Aorta (tissue), 5 donors: ENCODE measurements at regions not wholly inside any gene's neighbourhood (a gene's known extent, or its start where the extent isn't known, plus 50 kb on each side); places are given as distances from the start of the nearest gene placed in this dataset.
"Not testable (repeated sequence)": the region's sequence is repeated elsewhere in the genome, so short reads cannot be mapped to it uniquely, and the experiment has no call there.

Source experiments
- ATAC-seq: fragments of 200-7000 bp; cut with Tn5 transposase; one replicate; pipeline ENCODE4 v1.9.1; 2022; ENCODE audit warnings: moderate library complexity; ENCODE audit not compliant: low FRiP score
- DNase-seq, 2 donors: peaks; one replicate each; pipeline ENCODE4 v3.0.0-alpha.2; 2020
- H3K27ac ChIP-seq, 2 donors: one replicate each; pipeline ENCODE4 v1.5.1; 2013; ENCODE audit warnings: low read length in 2 of 2, mild to moderate bottlenecking in 2 of 2, moderate library complexity in 2 of 2, control low read depth in 1 of 2, inconsistent platforms in 1 of 2, low read depth in 1 of 2
- H3K27me3 ChIP-seq, 2 donors: one replicate each; pipeline ENCODE4 v1.6.1; 2013; ENCODE audit warnings: control low read depth in 1 of 2, low read length in 1 of 2, mild to moderate bottlenecking in 1 of 2, moderate library complexity in 1 of 2; ENCODE audit not compliant: insufficient read depth in 2 of 2, control insufficient read depth in 1 of 2
- H3K36me3 ChIP-seq, 2 donors: one replicate each; pipeline ENCODE4 v1.6.1; 2013; ENCODE audit warnings: control low read depth in 1 of 2, low read length in 1 of 2, mild to moderate bottlenecking in 1 of 2; ENCODE audit not compliant: insufficient read depth in 2 of 2, control insufficient read depth in 1 of 2
- H3K4me1 ChIP-seq, 2 donors: one replicate each; pipeline ENCODE4 v1.6.1; 2013; ENCODE audit warnings: low read length in 2 of 2, control low read depth in 1 of 2, mild to moderate bottlenecking in 1 of 2, moderate library complexity in 1 of 2; ENCODE audit not compliant: insufficient read depth in 2 of 2, control insufficient read depth in 1 of 2
- H3K4me3 ChIP-seq, 2 donors: one replicate each; pipeline ENCODE4 v1.5.1; 2013; ENCODE audit warnings: low read length in 2 of 2, control low read depth in 1 of 2, mild to moderate bottlenecking in 1 of 2
- H3K9me3 ChIP-seq: one replicate; pipeline ENCODE4 v1.6.1; 2013; ENCODE audit warnings: mild to moderate bottlenecking, low read length; ENCODE audit not compliant: control insufficient read depth
- WGBS, 2 donors: extraction: QIAGEN DNeasy Blood & Tissue Kit; methylation state at CpG; one replicate each; pipeline ENCODE4 v1.1.7; 2013; 5-methylcytosine and 5-hydroxymethylcytosine counted together
- intact Hi-C, 2 donors: fragments of 100-400 bp; cut with DNase I; formaldehyde crosslinking; loops; one replicate each; pipeline versions ENCODE4 v1.14.2 to v1.15.0; 2022
- donor health status: healthy with polysubstance abuse.
- donor health status: Bipolar disorder and iron deficiency.
- donor health status: DM: no; HTN: no; CAD: no.
- donor health status: DM: no; HTN: no; CAD: no.
- donor health status: DM: yes; HTN: yes; CAD: no.

DNA sequence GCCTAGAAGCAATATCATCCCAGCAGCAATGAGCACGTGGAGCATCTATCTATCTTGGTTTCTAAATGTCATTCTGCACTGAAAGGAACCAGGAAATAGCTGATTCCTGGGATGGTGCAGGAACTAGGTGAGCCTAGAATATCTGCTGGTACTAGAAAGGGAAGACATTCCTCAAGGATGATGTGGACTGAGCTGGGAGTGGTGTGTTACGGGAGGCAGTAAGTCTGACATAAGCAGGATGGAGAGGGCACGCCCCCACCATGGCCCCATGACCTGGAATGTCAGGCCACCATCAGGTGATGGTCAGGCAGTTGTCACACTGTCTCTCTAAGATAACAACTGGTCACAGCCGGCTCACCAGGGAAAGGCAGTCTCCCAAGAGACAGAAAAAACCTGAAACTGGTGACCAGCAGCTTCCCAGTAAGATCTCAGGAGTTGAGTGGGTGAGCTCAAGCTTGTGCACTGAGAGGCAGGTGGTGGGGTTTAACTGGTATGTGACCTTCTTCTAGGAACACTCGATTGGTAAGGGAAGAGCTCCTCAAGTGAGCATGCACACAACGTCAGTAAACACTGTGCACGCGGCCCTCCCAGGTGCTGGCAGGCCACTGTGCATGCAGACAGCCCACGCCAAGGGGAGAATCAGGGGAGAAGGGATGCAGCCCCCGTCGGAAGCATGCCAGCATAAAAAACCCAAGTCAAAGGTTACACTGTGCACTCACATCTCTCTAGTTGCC, 148.7 kb downstream of the ADSS2 start:
- intact Hi-C loops: loop anchor here in 1 of 2 donors (10.0 kb wide), 1 partner anchor 142 kb away; no protein-coding TSS in a partner anchor
- ATAC-seq: no peak

GRCh38 chr1:244303610-244303969, 148.1 kb downstream of the ADSS2 start:
- DNase-seq (no peak), ATAC-seq (no peak)
- H3K27ac ChIP-seq: no peak overlapping the region
- WGBS, 2 donors: 78 to 80% methylated on average over 5 of the region's 5 CpGs
- no peaks in the 10 kb centered on the region for H3K4me1 ChIP-seq
- no peaks in the 10 kb centered on the region for H3K9me3 ChIP-seq
- H3K4me3 ChIP-seq: no peak overlapping the region
- intact Hi-C loops: loop anchor here in 1 of 2 donors (10.0 kb wide), 1 partner anchor 141 kb away; no protein-coding TSS in a partner anchor
- no peaks in the 10 kb centered on the region for H3K36me3 ChIP-seq
- H3K27me3 ChIP-seq: no peaks in the 10 kb centered on the region

More for the DNA sequence above, 148.7 kb downstream of the ADSS2 start:
- Histone ChIP-seq H3K36me3 (no peaks in the 10 kb centered on the region), H3K27me3 (no peaks in the 10 kb centered on the region), H3K4me3 (no peak overlapping the region), H3K4me1 (no peaks in the 10 kb centered on the region), H3K9me3 (no peaks in the 10 kb centered on the region), H3K27ac (no peak overlapping the region)
- 79 to 81% methylated on average over 11 of the region's 11 CpGs for WGBS, 2 donors
- DNase-seq: no peak

GRCh38 chr1:244304156-244304555, 147.6 kb downstream of the ADSS2 start:
- ATAC-seq (no peak), DNase-seq (no peak)
- 89 to 93% methylated on average over 11 of the region's 11 CpGs for WGBS, 2 donors
- Histone ChIP-seq H3K27ac (no peak overlapping the region), H3K4me3 (no peak overlapping the region), H3K36me3 (no peaks in the 10 kb centered on the region), H3K4me1 (no peaks in the 10 kb centered on the region), H3K27me3 (no peaks in the 10 kb centered on the region), H3K9me3 (no peaks in the 10 kb centered on the region)
- intact Hi-C loops: loop anchor here in 1 of 2 donors (10.0 kb wide), 1 partner anchor 141 kb away; no protein-coding TSS in a partner anchor

DNA sequence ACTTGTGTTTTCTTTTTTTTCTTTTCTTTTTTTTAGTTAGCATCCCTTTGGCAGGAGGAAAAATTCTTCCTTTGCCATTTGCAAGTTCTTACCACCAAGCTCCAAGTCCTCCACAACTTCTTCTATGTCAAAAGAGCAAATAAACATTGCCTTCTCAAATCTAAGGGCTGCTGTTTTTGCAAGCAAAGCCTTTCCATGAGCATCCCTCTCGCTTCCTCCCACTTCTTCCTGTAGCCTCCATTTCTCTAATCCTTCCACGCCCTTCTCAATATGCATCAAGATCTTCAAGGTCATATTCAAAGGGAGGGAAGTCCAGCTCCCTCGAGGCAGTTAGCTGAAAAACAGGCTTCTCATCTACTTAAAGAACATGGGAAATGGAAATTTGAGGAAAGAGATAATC, 147.1 kb downstream of the ADSS2 start:
- 87% methylated on average over 3 of the region's 3 CpGs for WGBS, 2 donors
- intact Hi-C loops: loop anchor here in 1 of 2 donors (10.0 kb wide), 1 partner anchor 140 kb away; no protein-coding TSS in a partner anchor

GRCh38 chr1:244305776-244306341, 145.8 kb downstream of the ADSS2 start:
- Histone ChIP-seq H3K27me3 (no peaks in the 10 kb centered on the region), H3K9me3 (no peaks in the 10 kb centered on the region), H3K4me3 (no peak overlapping the region), H3K36me3 (no peaks in the 10 kb centered on the region), H3K27ac (no peak overlapping the region), H3K4me1 (no peaks in the 10 kb centered on the region)
- WGBS, 2 donors: 83 to 86% methylated on average over 4 of the region's 4 CpGs
- no peak for DNase-seq
- no peak for ATAC-seq
- intact Hi-C loops: loop anchor here in 1 of 2 donors (10.0 kb wide), 1 partner anchor 139 kb away; no protein-coding TSS in a partner anchor

More for the DNA sequence above, 147.1 kb downstream of the ADSS2 start:
- no peak for ATAC-seq
- DNase-seq: no peak
- no peak overlapping the region for H3K27ac ChIP-seq
- no peak overlapping the region for H3K4me3 ChIP-seq
- no peaks in the 10 kb centered on the region for H3K36me3 ChIP-seq
- H3K27me3 ChIP-seq: no peaks in the 10 kb centered on the region
- H3K9me3 ChIP-seq: no peaks in the 10 kb centered on the region
- no peaks in the 10 kb centered on the region for H3K4me1 ChIP-seq

GRCh38 chr1:244306544-244306943, 145.2 kb downstream of the ADSS2 start:
- intact Hi-C loops: loop anchor here in 1 of 2 donors (10.0 kb wide), 1 partner anchor 138 kb away; no protein-coding TSS in a partner anchor
- Histone ChIP-seq H3K4me1 (no peaks in the 10 kb centered on the region), H3K4me3 (no peak overlapping the region), H3K9me3 (no peaks in the 10 kb centered on the region), H3K27me3 (no peaks in the 10 kb centered on the region), H3K27ac (no peak overlapping the region), H3K36me3 (no peaks in the 10 kb centered on the region)
- DNase-seq: no peak
- no peak for ATAC-seq
- WGBS, 2 donors: 98% methylated on average over 2 of the region's 2 CpGs

DNA sequence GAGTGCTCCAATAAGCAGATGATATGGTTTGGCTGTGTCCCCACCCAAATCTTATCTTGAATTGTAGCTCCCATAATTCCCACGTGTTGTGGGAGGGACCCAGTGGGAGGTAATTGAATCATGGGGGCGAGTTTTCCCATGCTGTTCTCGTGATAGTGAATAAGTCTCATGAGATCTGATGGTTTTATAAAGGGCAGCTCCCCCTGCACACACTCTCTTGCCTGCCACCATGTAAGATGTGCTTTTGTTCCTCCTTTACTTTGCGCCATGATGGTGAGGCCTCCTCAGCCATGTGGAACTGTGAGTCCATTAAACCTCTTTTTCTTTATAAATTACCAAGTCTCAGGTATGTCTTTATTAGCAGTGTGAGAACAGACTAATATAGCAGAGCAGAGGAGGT, 142.5 kb downstream of the ADSS2 start:
- ATAC-seq, H3K27me3 ChIP-seq, H3K4me1 ChIP-seq, DNase-seq, H3K4me3 ChIP-seq, H3K36me3 ChIP-seq, H3K9me3 ChIP-seq, H3K27ac ChIP-seq: not testable (repeated sequence)
- intact Hi-C loops: loop anchor here in 1 of 2 donors (10.0 kb wide), 1 partner anchor 136 kb away; no protein-coding TSS in a partner anchor
- 75 to 78% methylated on average over 4 of the region's 4 CpGs for WGBS, 2 donors

- DNase-seq (no peak), ATAC-seq (no peak)
- Histone ChIP-seq H3K27me3 (no peaks in the 10 kb centered on the region), H3K4me1 (no peaks in the 10 kb centered on the region), H3K4me3 (no peak overlapping the region), H3K36me3 (no peaks in the 10 kb centered on the region), H3K9me3 (no peaks in the 10 kb centered on the region), H3K27ac (no peak overlapping the region)
- intact Hi-C loops: no loop called here
- 87 to 89% methylated on average over 18 of the region's 18 CpGs for WGBS, 2 donors
Measured at GRCh38 chr1:244311784-244312532, 139.8 kb downstream of the ADSS2 start.
